ENCODE measurements at regions not wholly inside any gene's neighbourhood (a gene's known extent, or its start where the extent isn't known, plus 50 kb on each side); places are given as distances from the start of the nearest gene placed in this dataset.
A peak's percentile ranks its signal among the peaks of the same experiment; 100 is the strongest.

GRCh38 chr13:74644229-74644628, 510.0 kb upstream of the KLF12 start:
- no peak for DNase-seq

GRCh38 chr13:74641586-74641985, 507.4 kb upstream of the KLF12 start:
- DNase-seq: no peak

DNA sequence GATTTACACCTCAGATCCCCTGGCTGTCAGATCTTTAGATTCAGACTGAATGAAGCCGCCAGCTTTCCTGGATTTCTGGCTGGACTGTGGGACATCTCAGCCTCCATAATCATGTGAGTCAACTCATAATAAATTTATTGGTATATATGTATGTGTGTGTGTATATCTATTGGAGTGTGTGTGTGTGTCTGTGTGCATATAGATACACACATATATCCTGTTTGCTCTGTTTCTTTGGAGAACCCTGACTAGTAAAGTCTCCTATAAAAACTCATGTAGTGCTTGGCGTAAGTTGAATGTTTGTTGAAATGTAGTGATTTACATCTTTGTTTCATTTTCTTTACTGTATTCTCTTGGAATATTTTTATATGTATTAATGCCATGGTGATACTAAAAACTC, 499.5 kb upstream of the KLF12 start:
- no peak for DNase-seq

GRCh38 chr13:74629985-74630384, 495.8 kb upstream of the KLF12 start:
- no peak for DNase-seq

DNA sequence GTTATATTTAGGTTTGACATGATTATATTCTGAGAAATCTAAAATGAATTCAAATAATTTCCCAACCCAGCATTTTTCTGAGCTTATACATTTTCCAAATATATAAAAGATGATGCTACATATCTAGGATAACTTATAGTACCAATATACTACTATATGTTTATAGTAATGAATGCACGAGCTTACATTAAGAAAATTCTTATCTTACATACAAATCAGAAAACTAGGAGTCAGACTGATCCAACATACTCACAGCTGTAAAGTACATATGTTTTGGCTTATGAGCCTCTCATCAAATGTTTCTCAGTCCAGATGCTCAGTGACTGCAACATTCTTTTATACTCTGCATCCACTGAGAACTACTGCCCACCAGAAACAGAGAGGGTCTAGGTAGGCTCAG, 491.3 kb upstream of the KLF12 start:
- no peak for DNase-seq

DNA sequence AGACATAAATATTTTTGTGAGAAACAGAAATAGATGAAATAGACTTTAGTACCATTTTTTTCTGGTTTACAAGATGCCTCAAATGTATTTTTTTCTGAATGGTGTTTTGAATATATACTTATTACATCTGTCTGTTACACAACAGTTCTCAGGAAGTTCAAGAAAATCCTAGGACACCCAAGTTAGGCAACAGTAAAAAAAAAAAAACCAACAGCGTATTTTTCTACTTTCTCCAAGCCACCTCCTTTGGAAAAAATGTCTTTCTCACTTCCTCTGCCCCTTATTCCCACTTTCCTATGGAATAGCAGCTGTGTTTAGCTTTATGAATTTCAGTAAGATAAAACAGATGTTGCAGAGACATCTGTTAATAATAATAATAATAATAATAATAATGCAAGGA, 489.6 kb upstream of the KLF12 start:
- DNase-seq: no peak

- no peak for DNase-seq
These were observed 488.1 kb upstream of the KLF12 start for GRCh38 chr13:74622284-74622683.

DNA sequence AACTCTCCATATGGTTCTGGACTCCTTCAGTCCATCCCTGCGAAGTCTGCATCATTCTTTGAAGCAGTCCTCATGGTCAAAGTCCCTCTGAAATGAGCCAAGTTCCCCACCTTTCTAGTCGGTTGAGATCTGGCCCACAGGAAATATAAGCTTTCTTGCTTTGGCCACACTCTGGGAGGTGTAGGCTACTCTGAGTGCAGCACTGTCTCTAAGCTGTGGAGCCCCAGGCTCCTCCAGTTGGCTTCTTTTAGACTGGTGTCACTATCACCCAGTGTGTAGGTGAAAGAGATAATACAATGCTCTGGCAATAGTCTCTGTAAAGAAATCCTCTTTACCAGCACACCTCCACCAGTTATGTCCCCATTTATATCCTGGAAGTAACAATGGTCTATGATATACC, 486.5 kb upstream of the KLF12 start:
- no peak for DNase-seq

- no peak for DNase-seq
These were observed 486.1 kb upstream of the KLF12 start for GRCh38 chr13:74620308-74620707.

GRCh38 chr13:74597526-74597925, 463.3 kb upstream of the KLF12 start:
- DNase-seq: no peak

- DNase-seq: no peak
These were observed 462.5 kb upstream of the KLF12 start for GRCh38 chr13:74596691-74597090.

GRCh38 chr13:74593688-74594087, 459.5 kb upstream of the KLF12 start:
- DNase-seq: no peak

GRCh38 chr13:74586847-74587246, 452.6 kb upstream of the KLF12 start:
- DNase-seq: no peak

DNA sequence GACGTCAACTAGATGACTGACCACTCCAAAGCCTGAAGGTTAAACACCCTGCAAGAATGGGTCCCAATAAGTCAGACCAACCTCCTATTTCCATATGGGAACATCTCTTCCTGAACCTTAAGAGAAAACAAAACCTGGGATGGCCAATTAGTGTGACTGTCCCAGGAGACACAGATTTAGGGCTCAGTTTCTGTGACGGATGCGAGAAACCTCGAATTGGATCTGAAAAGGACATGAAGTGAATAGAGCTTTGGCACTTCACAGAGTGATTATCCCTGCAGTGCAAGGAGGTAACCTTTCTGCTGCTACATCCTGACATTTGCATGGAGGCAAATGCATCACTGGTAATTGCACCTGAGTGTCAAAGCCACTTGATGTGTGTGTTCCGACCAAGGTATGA, 442.2 kb upstream of the KLF12 start:
- DNase-seq: no peak

GRCh38 chr13:74575729-74576125, 441.5 kb upstream of the KLF12 start:
- peak; percentile 74 for DNase-seq

DNA sequence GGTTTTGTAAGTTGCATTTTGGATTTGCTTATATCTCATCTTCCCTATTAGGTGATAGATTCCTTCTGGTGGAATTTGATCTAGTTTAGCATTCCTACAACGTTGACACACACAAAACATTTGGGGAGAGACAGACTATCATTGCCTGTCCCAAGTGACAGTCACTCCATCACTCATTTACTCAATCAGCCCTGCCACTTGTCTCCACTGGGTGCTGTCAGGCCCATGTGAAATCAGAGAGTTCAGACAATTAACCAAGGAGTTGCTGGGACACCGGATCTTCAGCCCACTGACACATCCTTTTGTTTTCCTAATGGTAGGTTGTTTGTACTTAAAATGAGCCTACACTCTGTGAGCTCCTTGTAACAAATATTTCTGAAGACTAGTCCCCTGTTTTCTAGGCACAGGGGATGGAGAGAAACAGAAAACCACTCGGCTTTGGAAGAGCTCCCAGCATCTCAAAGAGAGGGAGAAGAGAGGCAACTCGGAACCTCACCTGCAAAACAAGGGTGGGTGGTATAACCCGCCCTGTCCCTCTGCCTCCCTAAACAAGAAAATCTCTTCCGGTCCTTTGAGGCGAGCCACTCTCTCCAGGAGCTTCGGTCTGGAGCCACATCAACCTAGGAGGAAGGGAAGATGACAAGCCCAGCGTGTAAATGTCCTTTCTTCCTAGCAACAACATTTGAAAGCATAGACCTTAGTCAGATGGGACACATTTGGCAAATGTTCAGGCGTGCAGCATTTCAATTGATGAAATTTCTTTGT, 440.9 kb upstream of the KLF12 start:
- DNase-seq: no peak

DNA sequence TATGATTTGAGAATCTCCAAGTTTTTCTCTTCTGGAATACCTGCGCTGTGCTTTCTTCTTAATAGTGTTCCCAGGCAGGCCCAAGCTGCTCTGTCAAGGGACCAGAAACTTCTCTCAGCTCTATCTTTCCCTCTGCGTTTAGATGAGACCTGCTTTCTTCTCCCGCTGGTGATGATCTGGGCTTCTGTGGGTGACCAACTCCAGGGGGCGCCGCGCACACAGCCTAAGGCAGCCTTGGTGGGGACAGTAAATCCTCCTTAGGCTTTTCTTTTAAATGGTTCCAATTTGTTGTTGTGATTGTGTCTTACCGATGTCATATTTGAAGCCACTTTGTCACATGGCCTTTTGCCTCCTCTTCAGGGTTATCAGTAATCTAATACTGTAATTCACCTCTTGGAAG, 439.4 kb upstream of the KLF12 start:
- DNase-seq: no peak

DNA sequence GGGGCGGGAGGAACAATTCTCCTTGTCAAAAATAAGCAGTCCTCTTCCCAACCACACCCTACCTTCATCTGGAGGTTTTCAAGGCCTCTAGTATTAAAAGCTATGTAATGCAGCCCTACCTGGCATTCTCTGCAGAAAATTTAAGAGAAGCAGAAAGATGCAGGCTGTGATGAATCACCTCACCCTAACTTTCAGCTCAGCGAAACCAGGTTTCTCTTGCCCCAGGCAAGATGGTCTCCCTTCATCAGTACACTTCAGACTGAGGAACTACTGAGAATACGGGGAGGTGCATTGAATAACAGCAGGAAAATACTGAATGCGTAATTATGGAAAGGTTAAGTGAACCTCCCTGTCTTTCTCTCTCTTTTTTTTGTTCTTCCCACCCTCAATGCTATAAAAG, 437.6 kb upstream of the KLF12 start:
- no peak for DNase-seq

- no peak for DNase-seq
These were observed 436.6 kb upstream of the KLF12 start for GRCh38 chr13:74570834-74571233.

- no peak for DNase-seq
These were observed 435.8 kb upstream of the KLF12 start for GRCh38 chr13:74570046-74570445.

DNA sequence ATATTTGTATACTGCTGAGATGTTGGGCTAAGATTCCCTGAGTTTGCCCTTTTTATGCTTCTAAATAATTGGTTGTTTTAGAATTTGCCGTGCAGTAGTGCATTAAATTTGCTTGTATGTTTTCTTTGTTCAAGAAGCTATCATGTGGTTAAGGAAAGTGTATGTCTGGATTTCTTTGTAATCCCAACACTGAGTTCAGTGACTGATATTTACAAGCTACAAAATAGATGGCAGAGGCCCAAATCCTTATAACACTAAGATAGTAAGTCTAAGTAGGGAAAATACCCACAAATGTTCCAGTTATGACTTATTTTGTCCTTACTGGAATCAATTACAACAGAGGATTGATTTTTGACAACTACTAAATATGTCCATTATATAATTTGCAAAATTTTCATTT, 435.0 kb upstream of the KLF12 start:
- DNase-seq: no peak

- no peak for DNase-seq
These were observed 433.3 kb upstream of the KLF12 start for GRCh38 chr13:74567485-74567884.

- DNase-seq: no peak
These were observed 428.2 kb upstream of the KLF12 start for GRCh38 chr13:74562381-74562780.

- DNase-seq: no peak
These were observed 427.0 kb upstream of the KLF12 start for GRCh38 chr13:74561155-74561554.

DNA sequence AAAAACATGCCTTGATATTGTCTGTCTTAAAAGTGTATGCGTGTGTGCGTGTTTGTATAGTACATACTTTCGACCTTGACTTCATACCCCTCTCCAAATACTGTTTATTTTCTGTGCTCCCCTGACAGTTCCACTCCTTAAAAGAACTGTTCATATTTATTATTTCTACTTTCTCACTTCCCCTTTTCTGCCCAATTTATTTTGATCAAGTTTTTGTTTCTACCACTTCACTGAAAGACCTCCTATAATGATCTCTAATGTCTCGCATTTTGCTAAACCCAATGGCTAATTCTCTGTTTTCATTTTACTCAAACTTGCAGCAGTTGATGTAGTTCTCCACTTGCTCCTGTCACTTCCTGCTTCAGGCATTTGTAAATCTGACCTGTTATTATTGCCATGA, 426.1 kb upstream of the KLF12 start:
- no peak for DNase-seq

DNA sequence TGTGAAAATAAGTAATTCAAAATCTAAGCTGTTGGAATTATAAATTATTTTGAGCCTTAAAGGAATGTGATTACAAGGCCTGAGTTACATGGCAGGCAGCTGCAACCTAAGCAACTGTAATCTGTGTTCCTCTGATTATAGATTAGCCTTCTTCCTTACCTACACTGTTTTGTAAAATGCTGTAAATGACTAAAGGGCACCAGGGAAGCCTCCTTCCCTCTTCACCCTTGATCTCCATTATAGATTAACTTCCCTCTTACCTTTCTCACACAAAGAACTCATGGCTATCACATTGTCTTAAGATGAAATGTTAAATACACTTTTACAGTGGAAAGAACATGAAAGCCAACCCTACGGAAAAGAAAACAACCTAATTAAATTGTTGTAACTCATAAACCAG, 423.7 kb upstream of the KLF12 start:
- no peak for DNase-seq
